H9 (cell line): ENCODE measurements at regions not wholly inside any gene's neighbourhood (a gene's known extent, or its start where the extent isn't known, plus 50 kb on each side); places are given as distances from the start of the nearest gene placed in this dataset.

ENCODE experiments used
- DNase-seq: peaks from one replicate; pipeline ENCODE4 v3.0.0-alpha.2; 2017
- H2AFZ ChIP-seq: one replicate; pipeline ENCODE4 v1.6.1; 2013; ENCODE audit warnings: mild to moderate bottlenecking, low read length, control low read depth, moderate library complexity
- H2AK5ac ChIP-seq: 2 replicates; pipeline ENCODE4 v1.6.1; 2013; ENCODE audit warnings: low read length, control low read depth, mixed read lengths; ENCODE audit not compliant: insufficient read length
- H2BK120ac ChIP-seq: one replicate; pipeline ENCODE4 v1.6.1; 2013; ENCODE audit warnings: low read depth, mild to moderate bottlenecking, low read length, control low read depth, inconsistent platforms; ENCODE audit not compliant: poor library complexity, severe bottlenecking
- H2BK12ac ChIP-seq: 2 replicates; pipeline ENCODE4 v1.6.1; 2013; ENCODE audit warnings: low read length, control low read depth, mixed read lengths, low read depth; ENCODE audit not compliant: insufficient read length
- H2BK15ac ChIP-seq: 2 replicates; pipeline ENCODE4 v1.6.1; 2013; ENCODE audit warnings: low read depth, low read length, control low read depth
- H2BK20ac ChIP-seq: one replicate; pipeline ENCODE4 v1.6.1; 2013; ENCODE audit warnings: low read depth, mild to moderate bottlenecking, low read length, control low read depth, inconsistent platforms; ENCODE audit not compliant: poor library complexity, severe bottlenecking
- H2BK5ac ChIP-seq: 2 replicates; pipeline ENCODE4 v1.6.1; 2013; ENCODE audit warnings: low read length, control low read depth, mixed read lengths; ENCODE audit not compliant: insufficient read length
- H3K14ac ChIP-seq: 2 replicates; pipeline ENCODE4 v1.6.1; 2013; ENCODE audit warnings: low read length, control low read depth; ENCODE audit not compliant: insufficient read depth
- H3K18ac ChIP-seq: 2 replicates; pipeline ENCODE4 v1.6.1; 2013; ENCODE audit warnings: low read depth, mild to moderate bottlenecking, mixed read lengths, low read length, control low read depth; ENCODE audit not compliant: insufficient read length
- H3K23ac ChIP-seq: 2 replicates; pipeline ENCODE4 v1.6.1; 2013; ENCODE audit warnings: low read length, control low read depth, mixed read lengths, low read depth; ENCODE audit not compliant: insufficient read length
- H3K23me2 ChIP-seq: 2 replicates; pipeline ENCODE4 v1.6.1; 2013; ENCODE audit warnings: low read depth, mild to moderate bottlenecking, mixed read lengths, low read length, control low read depth; ENCODE audit not compliant: insufficient read length, poor library complexity, severe bottlenecking
- H3K27ac ChIP-seq: 2 replicates; pipeline ENCODE4 v1.5.1; 2013; ENCODE audit warnings: low read length, control low read depth, mixed read lengths, low read depth; ENCODE audit not compliant: insufficient read length
- H3K27me3 ChIP-seq: 2 replicates; pipeline ENCODE4 v1.6.1; 2013; ENCODE audit warnings: low read length, control low read depth, inconsistent platforms; ENCODE audit not compliant: insufficient read depth
- H3K4ac ChIP-seq: 2 replicates; pipeline ENCODE4 v1.6.1; 2013; ENCODE audit warnings: low read depth, mild to moderate bottlenecking, control low read depth, inconsistent platforms, low read length, moderate library complexity
- H3K4me1 ChIP-seq: 2 replicates; pipeline ENCODE4 v1.6.1; 2013; ENCODE audit warnings: low read length, control low read depth, inconsistent platforms; ENCODE audit not compliant: insufficient read depth
- H3K4me2 ChIP-seq: 2 replicates; pipeline ENCODE4 v1.6.1; 2013; ENCODE audit warnings: low read length, control low read depth, mixed read lengths; ENCODE audit not compliant: insufficient read length, insufficient read depth
- H3K56ac ChIP-seq: 2 replicates; pipeline ENCODE4 v1.6.1; 2013; ENCODE audit warnings: low read depth, mild to moderate bottlenecking, mixed read lengths, low read length, control low read depth; ENCODE audit not compliant: insufficient read length
- H3K79me1 ChIP-seq: 2 replicates; pipeline ENCODE4 v1.6.1; 2013; ENCODE audit warnings: low read depth, mild to moderate bottlenecking, moderate library complexity, low read length, control low read depth, inconsistent platforms; ENCODE audit not compliant: insufficient read depth, poor library complexity, severe bottlenecking
- H3K79me2 ChIP-seq: 2 replicates; pipeline ENCODE4 v1.6.1; 2013; ENCODE audit warnings: low read length, control low read depth, inconsistent platforms; ENCODE audit not compliant: insufficient read depth
- H3K9ac ChIP-seq: 2 replicates; pipeline ENCODE4 v1.6.1; 2013; ENCODE audit warnings: low read length, control low read depth, mixed read lengths; ENCODE audit not compliant: insufficient read length; ENCODE audit errors: extremely low read depth
- H3K9me3 ChIP-seq: one replicate; pipeline ENCODE4 v1.6.1; 2013; ENCODE audit warnings: low read depth, low read length, inconsistent platforms; ENCODE audit not compliant: control insufficient read depth
- H3T11ph ChIP-seq: one replicate; pipeline ENCODE4 v1.6.1; 2013; ENCODE audit warnings: mild to moderate bottlenecking, low read length, control low read depth, inconsistent platforms
- H4K20me1 ChIP-seq: one replicate; pipeline ENCODE4 v1.6.1; 2013; ENCODE audit not compliant: control insufficient read depth, insufficient read length, insufficient read depth
- H4K5ac ChIP-seq: 2 replicates; pipeline ENCODE4 v1.6.1; 2013; ENCODE audit warnings: low read depth, mild to moderate bottlenecking, mixed read lengths, low read length, control low read depth; ENCODE audit not compliant: insufficient read length
- H4K8ac ChIP-seq: replicated peaks from 2 replicates; pipeline ENCODE4 v1.6.1; 2013; ENCODE audit warnings: low read length, control low read depth, mixed read lengths, low read depth; ENCODE audit not compliant: insufficient read length
- H4K91ac ChIP-seq: 2 replicates; pipeline ENCODE4 v1.6.1; 2013; ENCODE audit warnings: low read depth, mild to moderate bottlenecking, moderate library complexity, mixed read lengths, low read length, control low read depth; ENCODE audit not compliant: insufficient read length
- H3K27ac Mint-ChIP-seq, 3 experiments: 2 replicates in 2 of 3; 3 replicates in 1 of 3; pipeline ENCODE4 v1.8.0; 2020 to 2021; ENCODE audit warnings: mixed read lengths in 3 of 3, mild to moderate bottlenecking in 1 of 3, moderate library complexity in 1 of 3
- H3K27me3 Mint-ChIP-seq: 2 replicates; pipeline ENCODE4 v1.8.0; 2021; ENCODE audit warnings: low read depth, mild to moderate bottlenecking, moderate library complexity, mixed read lengths
- H3K36me3 Mint-ChIP-seq, 3 experiments: 2 replicates in 2 of 3; 3 replicates in 1 of 3; pipeline ENCODE4 v1.8.0; 2020 to 2021; ENCODE audit warnings: low read depth in 3 of 3, mixed read lengths in 3 of 3; ENCODE audit not compliant: insufficient read depth in 1 of 3
- H3K4me1 Mint-ChIP-seq, 2 experiments: 2 replicates each; pipeline ENCODE4 v1.8.0; 2020; ENCODE audit warnings: mixed read lengths in 2 of 2
- H3K4me3 Mint-ChIP-seq, 2 experiments: 2 replicates in 1 of 2; 3 replicates in 1 of 2; pipeline ENCODE4 v1.8.0; 2020 to 2021; ENCODE audit warnings: mild to moderate bottlenecking in 2 of 2, mixed read lengths in 2 of 2, moderate library complexity in 1 of 2
- H3K9me3 Mint-ChIP-seq, 2 experiments: 2 replicates in 1 of 2; 3 replicates in 1 of 2; pipeline ENCODE4 v1.8.0; 2020; ENCODE audit warnings: mild to moderate bottlenecking in 2 of 2, mixed read lengths in 2 of 2, moderate library complexity in 1 of 2
- WGBS: extraction: QIAGEN DNeasy Blood & Tissue Kit; methylation state at CpG from one replicate; pipeline ENCODE4 v1.1.7; 2013; ENCODE audit warnings: missing lambda C conversion rate, low lambda C conversion rate, mixed read lengths; ENCODE audit not compliant: insufficient read length; ENCODE audit errors: extremely low coverage; 5-methylcytosine and 5-hydroxymethylcytosine counted together
- TF ChIP-seq, protein P1 (sequence below): fragments of 200-600 bp; sonication (generic); conservative IDR thresholded peaks from 3 replicates; pipeline ENCODE4 v1.8.0; 2021; ENCODE audit warnings: antibody characterized with exemption, mild to moderate bottlenecking

DNA sequence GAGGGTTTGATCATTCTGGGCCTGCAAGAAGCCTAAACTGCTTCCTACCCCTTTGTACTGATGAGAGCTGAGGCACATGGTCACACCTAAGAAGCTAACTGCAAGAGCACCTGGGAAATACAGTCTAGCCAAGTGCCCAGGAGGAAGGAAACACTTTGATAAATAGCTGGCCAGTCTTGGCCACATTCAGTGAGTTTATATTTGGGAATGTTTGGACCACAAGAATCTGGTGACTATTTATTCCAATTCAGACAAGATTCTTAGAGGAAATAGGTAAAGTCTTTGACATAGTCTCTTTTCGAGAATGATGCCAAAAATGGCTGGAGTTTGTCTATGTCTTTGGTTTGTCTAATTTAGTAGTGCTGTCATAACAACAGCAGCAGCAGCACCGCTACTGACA is 213.6 kb downstream of the KIF20B start:
- H3K79me1 ChIP-seq = no peaks in the 10 kb centered on the region
- no peaks in the 10 kb centered on the region; the same call in 1 of the 2 replicates for H3K27me3 Mint-ChIP-seq
- no peak for DNase-seq

More for the DNA sequence above, 213.6 kb downstream of the KIF20B start:
- Histone ChIP-seq H3K23me2 (no peaks in the 10 kb centered on the region), H2BK20ac (no peak overlapping the region), H3K4me1 (no peaks in the 10 kb centered on the region), H3K14ac (no peak overlapping the region), H4K20me1 (no peaks in the 10 kb centered on the region), H2BK120ac (no peak overlapping the region), H2BK15ac (no peak overlapping the region), H2BK12ac (no peak overlapping the region), H4K5ac (no peak overlapping the region), H2AK5ac (no peak overlapping the region), H3K27ac (no peak overlapping the region), H3K4me2 (no peak overlapping the region), H4K91ac (no peak overlapping the region), H3K56ac (no peak overlapping the region), H3K27me3 (no peaks in the 10 kb centered on the region), H3K9me3 (no peaks in the 10 kb centered on the region), H2AFZ (no peak overlapping the region), H3K18ac (no peak overlapping the region), H3T11ph (no peak overlapping the region), H3K23ac (no peak overlapping the region), H4K8ac (no peak overlapping the region), H3K79me2 (no peaks in the 10 kb centered on the region), H2BK5ac (no peak overlapping the region), H3K4ac (no peak overlapping the region), H3K9ac (no peak overlapping the region)
- TF ChIP-seq, protein P1, sequence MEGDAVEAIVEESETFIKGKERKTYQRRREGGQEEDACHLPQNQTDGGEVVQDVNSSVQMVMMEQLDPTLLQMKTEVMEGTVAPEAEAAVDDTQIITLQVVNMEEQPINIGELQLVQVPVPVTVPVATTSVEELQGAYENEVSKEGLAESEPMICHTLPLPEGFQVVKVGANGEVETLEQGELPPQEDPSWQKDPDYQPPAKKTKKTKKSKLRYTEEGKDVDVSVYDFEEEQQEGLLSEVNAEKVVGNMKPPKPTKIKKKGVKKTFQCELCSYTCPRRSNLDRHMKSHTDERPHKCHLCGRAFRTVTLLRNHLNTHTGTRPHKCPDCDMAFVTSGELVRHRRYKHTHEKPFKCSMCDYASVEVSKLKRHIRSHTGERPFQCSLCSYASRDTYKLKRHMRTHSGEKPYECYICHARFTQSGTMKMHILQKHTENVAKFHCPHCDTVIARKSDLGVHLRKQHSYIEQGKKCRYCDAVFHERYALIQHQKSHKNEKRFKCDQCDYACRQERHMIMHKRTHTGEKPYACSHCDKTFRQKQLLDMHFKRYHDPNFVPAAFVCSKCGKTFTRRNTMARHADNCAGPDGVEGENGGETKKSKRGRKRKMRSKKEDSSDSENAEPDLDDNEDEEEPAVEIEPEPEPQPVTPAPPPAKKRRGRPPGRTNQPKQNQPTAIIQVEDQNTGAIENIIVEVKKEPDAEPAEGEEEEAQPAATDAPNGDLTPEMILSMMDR = no peak
- H3K4me3 Mint-ChIP-seq = no peak overlapping the region
- H3K4me1 Mint-ChIP-seq = peaks cover 0 to 2% of the 10 kb centered on the region in 2 experiments; a peak in 2 of 4 replicates
- whole genome bisulfite sequencing = no CpG with 5 or more reads among the region's 2 CpGs
- H3K36me3 Mint-ChIP-seq = no peaks in the 10 kb centered on the region; a peak in 1 of 7 replicates
- H3K27ac Mint-ChIP-seq = peak overlapping the region in 1 of 3 experiments; percentile 3; a peak in 1 of 7 replicates
- no peaks in the 10 kb centered on the region for H3K9me3 Mint-ChIP-seq
